ENCODE measurements at regions not wholly inside any gene's neighbourhood (a gene's known extent, or its start where the extent isn't known, plus 50 kb on each side); places are given as distances from the start of the nearest gene placed in this dataset.

- no TSS peak for BruUV-seq (replicated peaks)
Observed at GRCh38 chr7:156025675-156026074, 213.4 kb upstream of the SHH start.

GRCh38 chr7:156024201-156024600 lies 211.9 kb upstream of the SHH start:
- no TSS peak for BruUV-seq (replicated peaks)
- CTCF ChIA-PET, result no interaction called here
- Mint-ChIP-seq H3K36me3 (ENCODE audit: insufficient read depth, unreplicated experiment) (no peaks in the 10 kb centered on the region), H3K27me3 (ENCODE audit: unreplicated experiment) (no peaks in the 10 kb centered on the region), H3K27ac (ENCODE audit: unreplicated experiment) (no peak overlapping the region), H3K4me3 (ENCODE audit: low read depth, unreplicated experiment) (no peak overlapping the region), H3K4me1 (ENCODE audit: low read depth, unreplicated experiment) (no peaks in the 10 kb centered on the region), H3K9me3 (ENCODE audit: low read depth, unreplicated experiment) (no peaks in the 10 kb centered on the region)
- intact Hi-C loops (cut with micrococcal nuclease; ENCODE audit: unreplicated experiment), result no loop called here
- TF ChIP-seq CTCF (IDR thresholded peaks at IDR 0.05; ENCODE audit: unreplicated experiment), result no peak
- DNase-seq, result no peak

More at GRCh38 chr7:156025675-156026074, 213.4 kb upstream of the SHH start:
- Mint-ChIP-seq H3K4me1 (ENCODE audit: low read depth, unreplicated experiment) (no peaks in the 10 kb centered on the region), H3K27ac (ENCODE audit: unreplicated experiment) (no peak overlapping the region), H3K4me3 (ENCODE audit: low read depth, unreplicated experiment) (no peak overlapping the region), H3K27me3 (ENCODE audit: unreplicated experiment) (no peaks in the 10 kb centered on the region), H3K9me3 (ENCODE audit: low read depth, unreplicated experiment) (no peaks in the 10 kb centered on the region), H3K36me3 (ENCODE audit: insufficient read depth, unreplicated experiment) (no peaks in the 10 kb centered on the region)
- CTCF ChIA-PET, result no interaction called here
- intact Hi-C loops (cut with micrococcal nuclease; ENCODE audit: unreplicated experiment), result no loop called here
- TF ChIP-seq CTCF (IDR thresholded peaks at IDR 0.05; ENCODE audit: unreplicated experiment), result no peak
- no peak for DNase-seq

GRCh38 chr7:156022483-156023459 lies 210.5 kb upstream of the SHH start:
- Mint-ChIP-seq H3K4me3 (ENCODE audit: low read depth, unreplicated experiment) (no peak overlapping the region), H3K27me3 (ENCODE audit: unreplicated experiment) (no peaks in the 10 kb centered on the region), H3K36me3 (ENCODE audit: insufficient read depth, unreplicated experiment) (no peaks in the 10 kb centered on the region), H3K27ac (ENCODE audit: unreplicated experiment) (no peak overlapping the region), H3K9me3 (ENCODE audit: low read depth, unreplicated experiment) (no peaks in the 10 kb centered on the region), H3K4me1 (ENCODE audit: low read depth, unreplicated experiment) (no peaks in the 10 kb centered on the region)
- intact Hi-C loops (cut with micrococcal nuclease; ENCODE audit: unreplicated experiment), result no loop called here
- CTCF ChIA-PET, result no interaction called here
- no peak for DNase-seq
- BruUV-seq (replicated peaks), result no TSS peak
- TF ChIP-seq CTCF (IDR thresholded peaks at IDR 0.05; ENCODE audit: unreplicated experiment), result no peak

- CTCF ChIA-PET, result no interaction called here
- DNase-seq, result no peak
- no peak overlapping the region for H3K27ac Mint-ChIP-seq (ENCODE audit: unreplicated experiment)
- BruUV-seq (replicated peaks), result no TSS peak
- H3K36me3 Mint-ChIP-seq (ENCODE audit: insufficient read depth, unreplicated experiment), result no peaks in the 10 kb centered on the region
- intact Hi-C loops (cut with micrococcal nuclease; ENCODE audit: unreplicated experiment), result no loop called here
- no peak overlapping the region for H3K4me3 Mint-ChIP-seq (ENCODE audit: low read depth, unreplicated experiment)
- TF ChIP-seq CTCF (IDR thresholded peaks at IDR 0.05; ENCODE audit: unreplicated experiment), result no peak
- H3K9me3 Mint-ChIP-seq (ENCODE audit: low read depth, unreplicated experiment), result no peaks in the 10 kb centered on the region
- H3K4me1 Mint-ChIP-seq (ENCODE audit: low read depth, unreplicated experiment), result no peaks in the 10 kb centered on the region
- H3K27me3 Mint-ChIP-seq (ENCODE audit: unreplicated experiment), result no peaks in the 10 kb centered on the region
Observed at GRCh38 chr7:156021471-156021870, 209.2 kb upstream of the SHH start.
